Activated CD4-positive, alpha-beta T cell treated with anti-CD3 and anti-CD28 coated beads, Interleukin-2, Interleukin-4, amounts not matched to agents 100 ng/mL and 50 ng/mL, durations not matched to agents 16 hours and 8 hours (primary cell): ENCODE measurements at regions not wholly inside any gene's neighbourhood (a gene's known extent, or its start where the extent isn't known, plus 50 kb on each side); places are given as distances from the start of the nearest gene placed in this dataset.
"Not testable (repeated sequence)": the region's sequence is repeated elsewhere in the genome, so short reads cannot be mapped to it uniquely, and the experiment has no call there.

Source experiments
- DNase-seq: peaks from one replicate; pipeline ENCODE4 v3.0.0-alpha.2; 2020; ENCODE audit warnings: low spot score

- no peak for DNase-seq
Measured at GRCh38 chr7:32223071-32223650, 153.0 kb upstream of the PDE1C start.

- no peak for DNase-seq
Measured at GRCh38 chr7:32222251-32222900, 152.2 kb upstream of the PDE1C start.

GRCh38 chr7:32221736-32222135 lies 151.5 kb upstream of the PDE1C start:
- no peak for DNase-seq

GRCh38 chr7:32221056-32221455 lies 150.8 kb upstream of the PDE1C start:
- no peak for DNase-seq

GRCh38 chr7:32219831-32220230 lies 149.6 kb upstream of the PDE1C start:
- not testable (repeated sequence) for DNase-seq

GRCh38 chr7:32219416-32219815 lies 149.2 kb upstream of the PDE1C start:
- no peak for DNase-seq

- DNase-seq: no peak
Measured at GRCh38 chr7:32218741-32219288, 148.6 kb upstream of the PDE1C start.

- no peak for DNase-seq
Measured at GRCh38 chr7:32218154-32218467, 147.9 kb upstream of the PDE1C start.

- DNase-seq: no peak
Measured at GRCh38 chr7:32217341-32218153, 147.3 kb upstream of the PDE1C start.

GRCh38 chr7:32216759-32217158 lies 146.6 kb upstream of the PDE1C start:
- DNase-seq: no peak

- no peak for DNase-seq
Measured at GRCh38 chr7:32215697-32216096, 145.5 kb upstream of the PDE1C start.

GRCh38 chr7:32214913-32215312 lies 144.7 kb upstream of the PDE1C start:
- DNase-seq: no peak

GRCh38 chr7:32212321-32212720 lies 142.1 kb upstream of the PDE1C start:
- no peak for DNase-seq

- no peak for DNase-seq
Measured at GRCh38 chr7:32206987-32207386, 136.8 kb upstream of the PDE1C start.

GRCh38 chr7:32206488-32206887 lies 136.3 kb upstream of the PDE1C start:
- no peak for DNase-seq

GRCh38 chr7:32205298-32205824 lies 135.2 kb upstream of the PDE1C start:
- not testable (repeated sequence) for DNase-seq

- peak; percentile 1 for DNase-seq
Measured at GRCh38 chr7:32204361-32205018, 134.3 kb upstream of the PDE1C start.

GRCh38 chr7:32200646-32201045 lies 130.4 kb upstream of the PDE1C start:
- DNase-seq: no peak

- DNase-seq: no peak
Measured at GRCh38 chr7:32194537-32194936, 124.3 kb upstream of the PDE1C start.

GRCh38 chr7:32191305-32191704 lies 121.1 kb upstream of the PDE1C start:
- no peak for DNase-seq

- no peak for DNase-seq
Measured at GRCh38 chr7:32179567-32179966, 109.4 kb upstream of the PDE1C start.

GRCh38 chr7:32178677-32179366 lies 108.6 kb upstream of the PDE1C start:
- no peak for DNase-seq
